GM19397 (cell line): ENCODE measurements at regions not wholly inside any gene's neighbourhood (a gene's known extent, or its start where the extent isn't known, plus 50 kb on each side); places are given as distances from the start of the nearest gene placed in this dataset.
"Not testable (repeated sequence)": the region's sequence is repeated elsewhere in the genome, so short reads cannot be mapped to it uniquely, and the experiment has no call there.

Experiments used
- ATAC-seq: cut with Tn5 transposase; IDR thresholded peaks from one replicate; pipeline ENCODE4 v1.9.1; 2021; ENCODE audit warnings: mild to moderate bottlenecking, moderate library complexity; ENCODE audit not compliant: unreplicated experiment

- no peak for ATAC-seq
Observed at GRCh38 chr17:68135141-68135887, 99.8 kb downstream of the KPNA2 start.

DNA sequence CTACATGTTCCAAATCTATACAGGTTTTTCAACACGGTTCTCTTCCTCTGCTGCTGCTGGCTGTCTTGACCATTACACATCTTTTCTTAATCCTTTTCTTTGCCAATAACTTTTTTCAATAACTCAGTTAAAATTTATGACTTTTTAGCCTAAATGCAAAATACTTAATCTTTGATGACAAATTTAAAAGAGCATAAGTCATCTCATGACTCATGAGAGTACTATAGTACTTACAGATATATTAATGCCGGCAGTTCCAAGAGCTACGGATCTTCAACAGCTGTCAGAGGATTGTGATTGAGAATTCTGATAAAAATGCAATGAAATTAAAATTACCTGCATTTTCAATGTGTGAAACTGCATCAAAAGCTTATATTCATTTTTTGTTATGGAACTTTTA is 105.5 kb downstream of the KPNA2 start:
- ATAC-seq: no peak

GRCh38 chr17:68142595-68142994 is 105.2 kb upstream of the AMZ2 start:
- no peak for ATAC-seq

DNA sequence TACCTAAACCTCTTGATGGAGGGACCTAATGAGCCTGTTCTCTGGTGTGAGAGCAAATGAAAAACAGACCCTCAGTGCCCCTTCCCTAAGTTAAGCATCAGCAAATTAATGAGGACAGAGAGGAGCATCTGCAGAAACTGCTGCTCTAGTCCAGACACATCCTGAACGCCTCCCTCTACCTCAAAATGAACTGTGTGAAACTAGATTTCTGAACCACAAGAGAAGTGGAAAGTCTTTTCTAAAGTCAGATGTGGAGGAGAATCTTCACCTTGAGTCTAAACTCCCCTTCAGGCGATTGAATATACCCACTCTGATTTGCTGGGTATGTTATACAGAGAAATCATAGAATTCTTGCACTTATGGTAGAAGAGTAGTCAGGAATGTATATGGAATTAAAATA is 104.4 kb upstream of the AMZ2 start:
- no peak for ATAC-seq

- no peak for ATAC-seq
Observed at GRCh38 chr17:68145088-68145487, 102.8 kb upstream of the AMZ2 start.

DNA sequence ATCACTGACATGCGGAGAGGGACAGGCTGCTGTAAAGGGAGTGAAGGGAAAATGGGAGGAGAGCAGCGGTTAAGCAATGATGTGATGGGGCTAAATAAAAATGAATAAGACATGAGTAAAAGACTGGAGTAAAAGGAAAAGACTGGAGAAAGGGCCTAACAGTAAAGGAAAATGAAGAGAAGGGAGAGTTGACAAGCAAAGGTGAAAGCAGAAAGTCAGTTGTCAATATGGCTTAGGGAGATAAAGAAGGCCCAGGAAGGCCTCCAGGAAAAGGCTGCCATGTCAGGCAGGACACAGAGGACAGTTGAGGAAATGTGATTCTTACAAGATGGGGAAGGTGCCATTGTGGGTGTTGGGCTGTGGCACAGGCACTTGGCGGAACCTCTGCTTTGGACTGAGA is 98.9 kb upstream of the AMZ2 start:
- ATAC-seq: no peak

DNA sequence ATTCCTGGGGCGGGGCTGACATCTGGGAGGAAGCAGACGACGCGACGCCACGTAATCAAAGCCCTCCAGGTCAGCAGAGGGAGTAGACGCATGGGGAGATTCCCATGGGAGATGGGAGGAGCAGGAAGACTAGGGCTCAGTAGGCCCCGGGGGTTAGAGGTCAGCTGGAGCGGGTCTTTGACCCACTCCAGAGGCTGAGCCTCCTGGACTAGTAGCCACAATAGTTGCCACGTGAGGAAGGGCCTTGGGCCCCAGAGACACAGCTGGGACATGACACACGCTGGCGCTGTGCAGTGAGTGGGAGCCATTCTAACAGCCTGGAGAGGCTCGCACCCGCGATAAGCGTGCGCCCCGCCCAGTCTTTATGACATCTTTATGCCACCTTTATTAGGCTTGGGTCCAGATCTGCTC is 95.7 kb upstream of the AMZ2 start:
- ATAC-seq: no peak

DNA sequence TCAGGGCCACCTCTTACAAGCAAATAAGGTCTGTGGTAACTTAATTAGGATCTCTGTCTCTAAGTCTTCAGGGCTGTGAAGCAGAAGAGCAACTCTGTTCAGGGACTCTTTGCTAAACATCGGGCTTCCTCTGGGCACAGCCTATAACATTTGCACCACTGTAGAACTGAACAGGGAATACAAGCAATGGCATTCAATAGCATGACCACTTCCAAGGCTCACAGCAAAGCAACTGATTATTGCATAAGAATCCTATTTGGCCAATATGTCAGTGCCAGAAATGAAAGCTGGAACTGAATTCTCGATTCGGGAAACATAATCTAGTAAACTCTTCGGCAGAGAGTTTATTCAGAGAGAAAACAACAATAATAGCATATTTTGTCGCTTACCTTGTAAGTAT is 92.2 kb upstream of the AMZ2 start:
- no peak for ATAC-seq

DNA sequence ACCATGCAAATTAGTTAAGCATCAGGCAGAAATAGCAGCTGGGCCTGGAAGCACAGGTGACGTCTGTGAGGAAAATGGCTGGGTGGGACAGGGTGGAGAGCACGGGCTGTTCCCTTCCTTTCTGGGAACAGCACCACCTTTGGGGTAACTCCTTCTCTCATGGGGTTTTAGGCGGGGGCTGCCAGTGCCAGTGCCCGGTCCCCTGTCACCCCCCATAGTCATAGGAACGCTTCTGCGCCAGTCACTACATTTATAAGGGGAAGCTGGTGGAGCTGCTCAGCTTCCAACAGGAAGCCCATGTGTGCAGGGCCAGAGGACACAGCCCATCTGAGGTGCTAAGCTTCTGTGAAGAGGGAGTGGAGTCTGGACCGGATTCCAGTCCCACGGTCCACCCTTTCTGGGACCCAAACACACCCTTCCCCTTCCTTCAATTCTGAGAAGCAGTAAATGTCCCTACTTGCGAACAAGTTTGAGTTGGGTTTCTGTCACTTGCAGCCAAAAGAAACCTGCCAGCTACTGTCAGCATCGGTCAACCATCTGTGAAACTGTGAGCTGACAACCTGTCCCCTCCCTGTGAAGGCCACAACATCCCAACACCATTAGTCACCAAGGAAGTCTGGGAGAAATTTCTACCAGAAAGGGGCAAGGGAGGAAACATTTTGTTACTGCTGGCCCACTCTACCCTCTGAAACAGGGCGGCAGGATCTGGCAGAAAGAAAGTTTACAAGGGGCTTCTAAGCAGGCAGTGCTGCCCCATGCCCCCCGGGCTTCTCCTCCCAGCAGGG is 86.0 kb upstream of the AMZ2 start:
- no peak for ATAC-seq

- ATAC-seq: not testable (repeated sequence)
Observed at GRCh38 chr17:68168273-68169164, 79.3 kb upstream of the AMZ2 start.

- ATAC-seq: not testable (repeated sequence)
Observed at GRCh38 chr17:68169165-68169821, 78.5 kb upstream of the AMZ2 start.

DNA sequence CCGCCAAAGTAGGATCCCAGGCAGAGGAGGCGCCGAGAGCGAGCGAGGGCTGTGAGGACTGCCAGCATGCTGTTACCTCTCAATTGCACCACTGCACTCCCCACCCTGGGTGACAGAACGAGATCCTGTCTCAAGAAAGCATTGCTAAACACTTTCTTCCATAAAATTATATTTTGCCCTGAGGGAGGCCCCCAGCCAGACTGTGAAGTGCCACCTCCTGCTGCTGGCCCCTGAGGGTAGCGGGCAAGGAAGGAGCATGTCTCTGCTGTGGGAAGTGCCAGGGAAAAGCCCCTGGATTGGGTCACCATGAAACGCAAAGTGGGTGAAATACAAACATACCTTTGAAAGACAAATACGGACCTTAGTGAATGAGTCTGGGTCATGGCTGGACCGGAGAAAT is 78.0 kb upstream of the AMZ2 start:
- ATAC-seq: no peak

DNA sequence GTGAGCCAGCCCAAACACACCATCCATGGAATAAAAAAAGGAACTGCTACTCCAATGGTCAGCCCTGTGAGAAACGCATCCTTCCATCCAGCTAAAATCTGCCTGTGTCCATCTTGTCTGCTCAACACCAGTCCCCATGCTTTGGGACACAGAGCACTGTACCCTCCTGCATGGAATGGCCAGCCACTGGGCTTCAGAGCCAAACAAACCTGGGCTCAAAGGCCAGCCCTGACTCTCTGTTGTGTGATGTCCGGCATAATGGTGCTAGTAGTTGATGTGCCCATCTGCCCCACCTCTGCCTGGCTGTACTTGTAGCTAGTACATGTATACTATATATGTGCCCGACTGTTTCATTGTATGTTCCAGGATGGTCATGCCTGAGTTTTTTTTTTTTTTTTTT is 77.6 kb upstream of the AMZ2 start:
- ATAC-seq: no peak

DNA sequence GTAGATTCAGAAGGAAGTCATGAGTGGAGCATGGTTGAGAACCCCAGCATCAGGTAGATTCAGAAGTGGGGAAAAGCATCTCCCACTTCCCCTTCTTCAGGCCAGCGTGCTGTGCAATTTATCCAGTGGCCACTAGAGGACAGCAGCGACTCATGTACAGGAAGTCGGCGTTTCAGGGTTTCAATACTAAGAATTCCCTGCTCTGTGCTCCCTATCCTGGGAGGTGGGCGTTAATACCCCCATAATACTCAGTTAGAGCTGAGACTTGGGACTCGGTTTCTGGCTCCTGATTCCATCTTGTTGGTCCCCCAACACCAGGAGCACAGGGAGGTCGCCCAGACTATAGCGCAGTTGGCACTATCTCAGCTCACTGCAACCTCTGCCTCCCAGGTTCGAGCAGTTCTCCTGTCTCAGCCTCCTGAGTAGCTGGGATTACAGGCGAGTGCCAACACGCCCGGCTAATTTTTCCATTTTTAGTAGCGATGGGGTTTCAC is 75.3 kb upstream of the AMZ2 start:
- no peak for ATAC-seq

- no peak for ATAC-seq
Observed at GRCh38 chr17:68175416-68175815, 72.4 kb upstream of the AMZ2 start.

- no peak for ATAC-seq
Observed at GRCh38 chr17:68175905-68176304, 71.9 kb upstream of the AMZ2 start.

- ATAC-seq: no peak
Observed at GRCh38 chr17:68176718-68177117, 71.1 kb upstream of the AMZ2 start.

GRCh38 chr17:68178831-68179230 is 69.0 kb upstream of the AMZ2 start:
- no peak for ATAC-seq

GRCh38 chr17:68179236-68179925 is 68.5 kb upstream of the AMZ2 start:
- ATAC-seq: no peak

GRCh38 chr17:68179926-68180285 is 67.9 kb upstream of the AMZ2 start:
- no peak for ATAC-seq
